Stomach (tissue), 8 donors: ENCODE measurements at regions not wholly inside any gene's neighbourhood (a gene's known extent, or its start where the extent isn't known, plus 50 kb on each side); places are given as distances from the start of the nearest gene placed in this dataset.

ENCODE experiments used
- DNase-seq, 2 donors: peaks; one replicate each; pipeline versions ENCODE4 v3.0.0 to v3.0.0-alpha.2; 2013 to 2019
- H3K27ac ChIP-seq, 5 donors: fragments of 200-600 bp in 4 of 5; sonication (generic) in 4 of 5; one replicate each; pipeline ENCODE4 v1.5.1; 2013 to 2019; ENCODE audit warnings: mild to moderate bottlenecking in 1 of 5, moderate library complexity in 1 of 5
- H3K27me3 ChIP-seq, 3 donors: fragments of 200-600 bp; sonication (generic); one replicate each; pipeline ENCODE4 v1.5.1; 2017 to 2019; ENCODE audit warnings: mixed run types in 1 of 3
- H3K36me3 ChIP-seq, 4 donors: fragments of 200-600 bp; sonication (generic); 1 replicate in 3 of 4; 2 replicates in 1 of 4; pipeline ENCODE4 v1.5.1; 2016 to 2019
- H3K4me1 ChIP-seq, 4 donors: fragments of 200-600 bp; sonication (generic); one replicate each; pipeline ENCODE4 v1.5.1; 2016 to 2019
- H3K4me3 ChIP-seq, 4 donors: fragments of 200-600 bp; sonication (generic) in 3 of 4; one replicate each; pipeline ENCODE4 v1.5.1; 2016 to 2019; ENCODE audit warnings: mild to moderate bottlenecking in 1 of 4
- H3K9me3 ChIP-seq, 4 donors: fragments of 200-600 bp; sonication (generic); one replicate each; pipeline ENCODE4 v1.5.1; 2016 to 2019
- CTCF ChIP-seq, 7 experiments: fragments of 450-650 bp in 4 of 7; fragments of 200-600 bp in 3 of 7; sonication (generic) in 3 of 7; IDR thresholded peaks; one replicate each; pipeline ENCODE4 v1.5.1; 2016 to 2019; ENCODE audit warnings: antibody characterized with exemption in 7 of 7, control low read depth in 2 of 7, mild to moderate bottlenecking in 1 of 7
- EP300 ChIP-seq: sonication (generic); formaldehyde crosslinking; IDR thresholded peaks from one replicate; pipeline ENCODE4 v1.6.1; 2017; ENCODE audit warnings: antibody characterized with exemption
- POLR2A ChIP-seq, 4 donors: fragments of 450-650 bp; IDR thresholded peaks; one replicate each; pipeline ENCODE4 v1.6.1; 2016; ENCODE audit warnings: antibody characterized with exemption in 4 of 4, control low read depth in 2 of 4, mild to moderate bottlenecking in 1 of 4, moderate library complexity in 1 of 4
- POLR2AphosphoS5 ChIP-seq, 3 donors: sonication (generic); formaldehyde crosslinking; IDR thresholded peaks; one replicate each; pipeline ENCODE4 v1.6.1; 2016; ENCODE audit warnings: antibody characterized with exemption in 3 of 3
- WGBS, 5 donors: extraction: QIAGEN DNeasy Blood & Tissue Kit in 3 of 5; methylation state at CpG; one replicate each; pipeline versions ENCODE4 v1.1.5 to v1.1.7; 2013 to 2018; 5-methylcytosine and 5-hydroxymethylcytosine counted together
- intact Hi-C: fragments of 100-400 bp; cut with DNase I; formaldehyde crosslinking; loops from one replicate; pipeline ENCODE4 v1.15.1; 2023; ENCODE audit warnings: low total_unique reads
- donor health status: healthy with polysubstance abuse.
- donor health status: Bipolar disorder and iron deficiency.
- donor health status: healthy.

- H3K9me3 ChIP-seq = peaks cover 0 to 6% (median 0%) of the 10 kb centered on the region in 4 donors
- H3K27me3 ChIP-seq = no peaks in the 10 kb centered on the region
- no peaks in the 10 kb centered on the region for H3K4me1 ChIP-seq
- TF ChIP-seq CTCF (IDR thresholded peaks at IDR 0.05) (no peak), EP300 (no peak), POLR2AphosphoS5 (IDR thresholded peaks at IDR 0.05) (no peak), POLR2A (IDR thresholded peaks at IDR 0.05) (no peak)
- WGBS, 5 donors = 81 to 92% (median 85%) methylated on average over 9 to 14 of the region's 14 CpGs
- H3K27ac ChIP-seq = no peak overlapping the region
- H3K36me3 ChIP-seq = no peaks in the 10 kb centered on the region
- no peak for DNase-seq
- intact Hi-C loops = no loop called here
- no peak overlapping the region for H3K4me3 ChIP-seq
These were observed 541.4 kb downstream of the TRIML1 start for GRCh38 chr4:188680667-188681063.

GRCh38 chr4:188682321-188682720 lies 543.1 kb downstream of the TRIML1 start:
- 27 to 61% (median 44%) methylated on average over 2 of the region's 2 CpGs for WGBS, 5 donors
- Histone ChIP-seq H3K4me1 (no peaks in the 10 kb centered on the region), H3K27me3 (no peaks in the 10 kb centered on the region), H3K36me3 (no peaks in the 10 kb centered on the region), H3K9me3 (peaks cover 0 to 4% (median 0%) of the 10 kb centered on the region in 4 donors), H3K27ac (no peak overlapping the region), H3K4me3 (no peak overlapping the region)
- intact Hi-C loops = no loop called here
- TF ChIP-seq EP300 (no peak), POLR2AphosphoS5 (IDR thresholded peaks at IDR 0.05) (no peak), POLR2A (IDR thresholded peaks at IDR 0.05) (no peak), CTCF (IDR thresholded peaks at IDR 0.05) (no peak)
- DNase-seq = no peak

- Histone ChIP-seq H3K27me3 (no peaks in the 10 kb centered on the region), H3K9me3 (peaks cover 0 to 4% (median 0%) of the 10 kb centered on the region in 4 donors), H3K4me3 (no peak overlapping the region), H3K36me3 (no peaks in the 10 kb centered on the region), H3K4me1 (no peaks in the 10 kb centered on the region), H3K27ac (no peak overlapping the region)
- WGBS, 5 donors = 77 to 91% (median 80%) methylated on average over 2 of the region's 2 CpGs
- intact Hi-C loops = no loop called here
- no peak for TF ChIP-seq POLR2A (IDR thresholded peaks at IDR 0.05)
- TF ChIP-seq POLR2AphosphoS5 (IDR thresholded peaks at IDR 0.05) = no peak
- no peak for TF ChIP-seq CTCF (IDR thresholded peaks at IDR 0.05)
- TF ChIP-seq EP300 = no peak
- no peak for DNase-seq
These were observed 544.3 kb downstream of the TRIML1 start for GRCh38 chr4:188683571-188683970.

- DNase-seq = no peak
- intact Hi-C loops = no loop called here
- H3K27ac ChIP-seq = no peak overlapping the region
- TF ChIP-seq POLR2A (IDR thresholded peaks at IDR 0.05) (no peak), CTCF (IDR thresholded peaks at IDR 0.05) (no peak), POLR2AphosphoS5 (IDR thresholded peaks at IDR 0.05) (no peak), EP300 (no peak)
- H3K4me1 ChIP-seq = no peaks in the 10 kb centered on the region
- H3K4me3 ChIP-seq = no peak overlapping the region
- no peaks in the 10 kb centered on the region for H3K9me3 ChIP-seq
- H3K27me3 ChIP-seq = no peaks in the 10 kb centered on the region
- H3K36me3 ChIP-seq = no peaks in the 10 kb centered on the region
- 80 to 94% (median 92%) methylated on average over 2 of the region's 2 CpGs for WGBS, 5 donors
These were observed 549.7 kb downstream of the TRIML1 start for GRCh38 chr4:188688956-188689355.
